Fibroblast of pulmonary artery (primary cell): ENCODE measurements at regions not wholly inside any gene's neighbourhood (a gene's known extent, or its start where the extent isn't known, plus 50 kb on each side); places are given as distances from the start of the nearest gene placed in this dataset.

Experiments used
- DNase-seq: peaks from one replicate; pipeline ENCODE4 v3.0.0-alpha.2; 2010; ENCODE audit warnings: low read depth
- H3K4me3 ChIP-seq: replicated peaks from 2 replicates; pipeline ENCODE4 v1.5.1; 2011; ENCODE audit warnings: low read depth, mild to moderate bottlenecking, control low read depth, low read length, moderate library complexity
- TF ChIP-seq, protein P1 (sequence below): IDR thresholded peaks from 2 replicates; pipeline ENCODE4 v1.5.1; 2011; ENCODE audit warnings: mild to moderate bottlenecking, control low read depth, low read length, inconsistent platforms; ENCODE audit errors: missing control alignments

DNA sequence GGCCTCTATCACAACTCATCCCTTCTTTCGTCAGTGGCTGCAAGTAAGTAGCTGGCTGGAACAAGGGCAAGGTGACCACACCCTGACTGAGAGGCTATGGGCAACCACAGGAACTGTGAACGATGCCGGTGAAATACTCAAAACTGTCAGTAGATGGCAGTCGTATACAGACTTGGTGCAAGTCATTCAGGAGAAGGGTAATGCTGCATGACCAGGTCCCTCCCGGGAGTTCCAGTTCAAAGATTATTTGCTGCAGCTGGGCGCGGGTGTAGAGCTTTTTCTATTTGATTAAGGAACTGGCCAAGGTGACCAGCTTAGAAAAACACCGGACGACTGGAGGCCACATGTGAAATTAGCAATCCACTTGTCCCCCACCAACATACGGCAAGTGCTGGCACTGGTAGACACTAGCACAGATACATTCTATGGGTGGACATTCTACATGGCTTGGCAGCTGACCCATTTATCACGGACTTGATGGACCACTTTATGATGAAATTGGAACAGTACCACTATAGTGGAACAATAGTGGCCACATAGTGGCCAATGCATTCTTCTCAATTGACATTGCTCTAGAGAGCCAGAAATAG is 726.6 kb downstream of the TRAM1L1 start:
- TF ChIP-seq, protein P1, sequence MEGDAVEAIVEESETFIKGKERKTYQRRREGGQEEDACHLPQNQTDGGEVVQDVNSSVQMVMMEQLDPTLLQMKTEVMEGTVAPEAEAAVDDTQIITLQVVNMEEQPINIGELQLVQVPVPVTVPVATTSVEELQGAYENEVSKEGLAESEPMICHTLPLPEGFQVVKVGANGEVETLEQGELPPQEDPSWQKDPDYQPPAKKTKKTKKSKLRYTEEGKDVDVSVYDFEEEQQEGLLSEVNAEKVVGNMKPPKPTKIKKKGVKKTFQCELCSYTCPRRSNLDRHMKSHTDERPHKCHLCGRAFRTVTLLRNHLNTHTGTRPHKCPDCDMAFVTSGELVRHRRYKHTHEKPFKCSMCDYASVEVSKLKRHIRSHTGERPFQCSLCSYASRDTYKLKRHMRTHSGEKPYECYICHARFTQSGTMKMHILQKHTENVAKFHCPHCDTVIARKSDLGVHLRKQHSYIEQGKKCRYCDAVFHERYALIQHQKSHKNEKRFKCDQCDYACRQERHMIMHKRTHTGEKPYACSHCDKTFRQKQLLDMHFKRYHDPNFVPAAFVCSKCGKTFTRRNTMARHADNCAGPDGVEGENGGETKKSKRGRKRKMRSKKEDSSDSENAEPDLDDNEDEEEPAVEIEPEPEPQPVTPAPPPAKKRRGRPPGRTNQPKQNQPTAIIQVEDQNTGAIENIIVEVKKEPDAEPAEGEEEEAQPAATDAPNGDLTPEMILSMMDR: peak; percentile 39
- DNase-seq: peak; percentile 65
- no peak overlapping the region for H3K4me3 ChIP-seq

DNA sequence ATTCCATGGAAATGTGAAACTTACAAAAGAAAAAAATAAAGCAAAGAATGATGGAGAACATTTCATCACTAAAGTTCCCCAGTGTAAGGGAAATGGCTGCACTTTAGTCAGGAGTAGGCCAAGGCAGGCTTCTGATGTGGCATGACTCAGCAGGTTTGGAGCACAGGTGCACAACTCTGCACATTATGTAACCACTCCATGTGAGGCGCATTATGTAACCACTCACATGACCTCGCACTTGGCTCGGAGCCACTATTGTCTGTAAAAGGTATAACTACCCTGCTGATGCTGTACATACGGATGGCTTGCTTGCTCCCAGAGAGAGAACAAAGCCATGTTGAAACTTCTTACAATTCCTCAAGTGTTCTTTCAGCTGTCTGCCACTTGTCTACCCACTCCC is 727.6 kb downstream of the TRAM1L1 start:
- TF ChIP-seq, protein P1: no peak
- peak; percentile 1 for DNase-seq
- no peak overlapping the region for H3K4me3 ChIP-seq

DNA sequence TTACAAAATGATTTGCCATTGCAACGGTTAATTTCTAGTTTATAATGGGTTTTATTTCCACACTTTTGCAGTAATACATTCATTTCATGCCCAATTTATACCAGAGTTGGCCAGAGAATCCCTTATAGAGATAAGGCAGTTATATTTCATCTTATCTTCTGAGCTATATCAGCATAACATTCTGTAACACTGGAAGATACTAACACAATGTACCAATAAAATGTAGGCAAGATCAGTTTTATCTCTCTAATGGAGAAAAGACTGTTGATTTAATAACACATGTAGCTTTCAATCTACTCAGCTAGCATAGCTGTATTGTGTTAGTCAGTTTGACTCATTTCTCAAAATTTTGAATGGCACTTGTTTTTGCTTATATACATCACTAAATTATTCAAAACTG is 738.6 kb downstream of the TRAM1L1 start:
- DNase-seq: no peak
- no peak overlapping the region for H3K4me3 ChIP-seq
- TF ChIP-seq, protein P1: no peak

DNA sequence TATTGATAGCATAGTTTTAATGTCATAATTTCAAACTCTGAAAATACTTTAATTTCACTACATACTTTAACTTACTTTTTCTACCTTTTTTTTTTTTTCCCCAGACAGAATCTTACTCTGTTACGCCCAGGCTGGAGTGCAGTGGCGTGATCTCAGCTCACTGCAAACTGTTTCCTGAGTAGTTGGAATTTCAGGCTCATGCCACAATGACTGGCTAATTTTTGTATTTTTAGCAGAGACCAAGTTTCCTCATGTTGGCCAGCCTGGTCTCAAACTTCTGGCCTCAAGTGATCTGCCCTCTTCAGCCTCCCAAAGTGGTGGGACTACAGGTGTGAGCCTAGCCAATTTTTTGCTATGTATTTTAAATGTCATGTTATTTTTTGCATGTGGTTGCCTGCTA is 741.6 kb downstream of the TRAM1L1 start:
- no peak overlapping the region for H3K4me3 ChIP-seq
- no peak for DNase-seq
- TF ChIP-seq, protein P1: no peak

DNA sequence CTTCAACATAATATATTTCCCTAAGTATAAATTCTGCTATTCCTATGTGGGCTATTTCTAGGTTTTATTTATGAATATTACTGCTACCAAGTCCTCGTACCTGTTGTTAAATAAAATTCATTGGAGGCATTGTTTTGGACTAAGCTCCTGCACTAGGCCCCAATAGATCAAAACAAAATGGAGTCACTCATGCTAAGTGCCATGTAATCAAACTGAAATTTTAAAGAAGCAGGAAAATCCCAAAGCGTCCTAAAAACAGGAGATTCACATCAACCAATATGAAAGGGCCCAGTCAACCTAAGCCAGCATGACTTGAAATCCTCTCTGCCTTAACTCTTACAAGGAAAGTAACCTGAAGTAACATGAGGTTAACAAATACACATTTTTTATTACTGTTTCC is 743.2 kb downstream of the TRAM1L1 start:
- no peak overlapping the region for H3K4me3 ChIP-seq
- DNase-seq: no peak
- TF ChIP-seq, protein P1: no peak

DNA sequence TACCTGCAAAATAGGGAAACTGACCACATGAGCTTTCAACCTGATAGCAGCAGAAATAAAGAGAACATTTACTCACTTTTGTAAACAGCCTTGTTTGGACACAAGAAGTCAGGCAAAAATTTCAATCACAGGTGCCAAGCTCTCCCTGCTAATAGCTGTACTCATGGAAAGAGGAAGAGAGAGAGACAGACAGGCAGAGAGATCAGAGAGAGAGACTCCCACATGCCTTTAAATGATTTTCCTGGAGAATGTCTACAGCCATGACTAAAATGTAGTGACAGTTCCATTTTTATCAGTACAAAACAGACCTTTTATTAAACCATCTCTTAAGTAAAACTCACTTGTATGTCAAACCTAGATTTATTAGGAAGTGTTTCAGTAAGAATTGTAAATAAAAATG is 752.9 kb downstream of the TRAM1L1 start:
- no peak for DNase-seq
- no peak overlapping the region for H3K4me3 ChIP-seq
- TF ChIP-seq, protein P1: no peak

DNA sequence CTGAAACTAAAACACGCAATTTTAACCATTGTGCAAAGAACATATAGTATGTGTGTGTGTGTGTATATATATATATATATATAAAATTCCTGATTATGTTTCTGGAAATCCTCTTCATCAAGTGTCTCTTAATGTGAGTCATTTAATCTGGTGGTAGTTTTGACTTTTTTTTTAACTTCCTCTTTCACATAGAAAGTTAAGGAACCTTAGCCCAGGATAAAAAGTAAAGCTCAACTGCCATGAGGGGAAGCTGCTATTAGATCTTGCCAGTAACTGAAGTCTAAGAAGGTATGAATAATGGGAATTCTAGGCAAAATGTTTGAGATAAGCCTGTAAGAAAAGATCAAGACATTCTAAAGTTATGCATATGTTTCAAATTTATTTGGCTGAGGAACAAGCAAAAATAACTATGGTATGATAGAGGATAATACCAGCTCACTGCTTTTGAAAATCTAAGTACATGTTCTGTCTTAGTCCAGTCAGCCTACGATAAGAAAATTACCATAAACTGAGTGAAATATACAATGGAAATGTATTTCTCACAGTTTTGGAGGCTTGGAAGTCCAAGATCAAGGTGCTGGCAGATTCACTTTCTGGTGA is 757.0 kb downstream of the TRAM1L1 start:
- no peak for DNase-seq
- TF ChIP-seq, protein P1: no peak
- H3K4me3 ChIP-seq: no peak overlapping the region
